ENCODE measurements at regions not wholly inside any gene's neighbourhood (a gene's known extent, or its start where the extent isn't known, plus 50 kb on each side); places are given as distances from the start of the nearest gene placed in this dataset.

DNA sequence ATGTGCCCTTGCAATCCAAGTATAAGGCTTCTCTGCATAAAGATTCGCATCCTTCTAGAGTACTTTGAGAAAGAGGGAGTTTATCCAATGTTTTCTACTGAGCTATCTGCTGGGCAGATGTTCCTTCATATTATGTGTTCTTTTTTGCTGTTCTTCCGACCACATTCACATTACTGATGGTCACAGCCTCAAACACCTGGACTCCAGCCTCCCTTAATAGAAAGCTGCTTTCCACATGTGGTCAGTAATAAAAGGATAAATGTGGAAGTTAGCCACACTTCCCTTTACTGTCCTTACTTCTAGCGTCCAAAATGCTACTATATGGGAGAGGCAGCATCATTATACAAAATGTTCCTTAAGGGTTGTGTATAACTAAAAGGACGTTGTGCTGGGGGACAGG, 116.9 kb downstream of the CD47 start:
- no peak for TF ChIP-seq CTCF (IDR thresholded peaks at IDR 0.05)
- no peak for TF ChIP-seq POLR2A (IDR thresholded peaks at IDR 0.05)
- TF ChIP-seq POLR2AphosphoS5 (IDR thresholded peaks at IDR 0.05; ENCODE audit: insufficient read depth in 1 of 2, low read depth in 1 of 2): no peak
